HepG2 (cell line): ENCODE measurements at regions not wholly inside any gene's neighbourhood (a gene's known extent, or its start where the extent isn't known, plus 50 kb on each side); places are given as distances from the start of the nearest gene placed in this dataset.

Experiments
- ATAC-seq: fragments of 200-7000 bp; cut with Tn5 transposase; 3 replicates; pipeline ENCODE4 v1.9.1; 2020; ENCODE audit warnings: mild to moderate bottlenecking, moderate library complexity
- BruUV-seq: library from RNA; stranded (reverse); fragments of 400-500 nt; replicated peaks from 2 replicates; lab custom pipeline; 2021; lab: Mats Ljungman, UMichigan
- CTCF ChIA-PET: fragments of 300-600 bp; formaldehyde crosslinking; extraction: SDS; loops from one replicate; lab custom pipeline; 2021; ENCODE audit warnings: low total read pairs, inconsistent platforms, low intra/inter-chr PET ratio; lab: Yijun Ruan, JAX
- POLR2A ChIA-PET: fragments of 350-600 bp; sonication (Branson Sonifier 250); formaldehyde crosslinking; loops from one replicate; lab custom pipeline; 2020; ENCODE audit warnings: antibody characterized with exemption, inconsistent platforms; lab: Yijun Ruan, JAX
- DNase-seq: peaks from one replicate; pipeline ENCODE4 v3.0.0-alpha.2; 2015; ENCODE audit warnings: low spot score
- FAIRE-seq: peaks from 3 replicates; lab custom pipeline; 2011; peaks lifted over from hg19 to GRCh38; lab: Jason Lieb, UNC
- H2AFZ ChIP-seq: one replicate; pipeline ENCODE4 v1.6.1; 2011; ENCODE audit warnings: low read length, inconsistent platforms
- H3K27ac ChIP-seq: fragments of 300-600 bp; 3 replicates; pipeline ENCODE4 v1.8.0; 2011; ENCODE audit warnings: mixed run types, mild to moderate bottlenecking, mixed read lengths, low read length, inconsistent platforms; ENCODE audit not compliant: insufficient read depth; ENCODE audit errors: extremely low read length
- H3K27me3 ChIP-seq, 2 experiments: fragments of 200-600 bp in 1 of 2; 2 replicates in 1 of 2; 3 replicates in 1 of 2; pipeline versions ENCODE4 v1.6.0 to v1.8.0; 2011; ENCODE audit warnings: low read length in 2 of 2, mild to moderate bottlenecking in 2 of 2, moderate library complexity in 2 of 2, inconsistent platforms in 1 of 2; ENCODE audit not compliant: insufficient read depth in 2 of 2, control insufficient read depth in 1 of 2
- H3K36me3 ChIP-seq, 2 experiments: fragments of 200-600 bp in 1 of 2; replicated peaks in 1 of 2; 2 replicates in 1 of 2; 3 replicates in 1 of 2; pipeline versions ENCODE4 v1.5.1 to v1.8.0; 2011; ENCODE audit warnings: low read length in 2 of 2, inconsistent platforms in 1 of 2; ENCODE audit not compliant: insufficient read depth in 2 of 2, control insufficient read depth in 1 of 2
- H3K4me1 ChIP-seq: 2 replicates; pipeline ENCODE4 v1.5.1; 2012; ENCODE audit warnings: low read length, inconsistent platforms; ENCODE audit not compliant: insufficient read depth
- H3K4me2 ChIP-seq: 2 replicates; pipeline ENCODE4 v1.6.0; 2011; ENCODE audit warnings: low read depth, low read length, inconsistent platforms
- H3K4me3 ChIP-seq, 3 experiments: fragments of 200-600 bp in 1 of 3; sonication (generic), shearing (Covaris generic) in 1 of 3; replicated peaks in 1 of 3; 2 replicates each; pipeline ENCODE4 v1.5.1; 2011 to 2016; ENCODE audit warnings: low read length in 3 of 3, inconsistent platforms in 2 of 3, low read depth in 2 of 3, mild to moderate bottlenecking in 2 of 3, control low read depth in 1 of 3, mixed read lengths in 1 of 3; ENCODE audit not compliant: insufficient read depth in 1 of 3
- H3K79me2 ChIP-seq: one replicate; pipeline ENCODE4 v1.6.1; 2011; ENCODE audit warnings: low read length, inconsistent platforms; ENCODE audit not compliant: insufficient read depth
- H3K9ac ChIP-seq: 2 replicates; pipeline ENCODE4 v1.6.0; 2011; ENCODE audit warnings: mild to moderate bottlenecking, low read depth, low read length, inconsistent platforms; ENCODE audit not compliant: insufficient read depth
- H3K9me3 ChIP-seq: 2 replicates; pipeline ENCODE4 v1.5.1; 2012; ENCODE audit warnings: mild to moderate bottlenecking, low read length
- H4K20me1 ChIP-seq: 2 replicates; pipeline ENCODE4 v1.6.0; 2011; ENCODE audit warnings: inconsistent platforms, mild to moderate bottlenecking, low read length, moderate library complexity; ENCODE audit not compliant: insufficient read depth
- DNMT1 ChIP-seq: sonication (generic); formaldehyde crosslinking; IDR thresholded peaks from 2 replicates; pipeline ENCODE4 v1.5.1; 2020; ENCODE audit warnings: mild to moderate bottlenecking, missing genetic modification reagents
- GATA4 ChIP-seq: sonication (generic); IDR thresholded peaks from 2 replicates; pipeline ENCODE4 v1.6.1; 2016; ENCODE audit warnings: antibody characterized with exemption, low read depth, borderline replicate concordance
- MAF1 ChIP-seq: sonication (generic); formaldehyde crosslinking; IDR thresholded peaks from 2 replicates; pipeline ENCODE4 v1.5.0; 2020; ENCODE audit warnings: missing genetic modification reagents, borderline replicate concordance
- NKX3-1 ChIP-seq: sonication (generic); formaldehyde crosslinking; IDR thresholded peaks from 2 replicates; pipeline ENCODE4 v1.5.0; 2020; ENCODE audit warnings: missing genetic modification reagents
- SAFB2 ChIP-seq: sonication (generic); formaldehyde crosslinking; IDR thresholded peaks from 2 replicates; pipeline ENCODE4 v1.5.1; 2020; ENCODE audit warnings: missing genetic modification reagents, low read depth, mild to moderate bottlenecking, borderline replicate concordance
- YEATS2 ChIP-seq: sonication (generic); formaldehyde crosslinking; IDR thresholded peaks from 2 replicates; pipeline ENCODE4 v1.4.0; 2020; ENCODE audit warnings: missing genetic modification reagents, borderline replicate concordance
- ZMYM2 ChIP-seq: sonication (generic); formaldehyde crosslinking; IDR thresholded peaks from 2 replicates; pipeline ENCODE4 v1.8.0; 2022; ENCODE audit warnings: mild to moderate bottlenecking, missing genetic modification reagents
- ZNF20 ChIP-seq: sonication (generic); formaldehyde crosslinking; IDR thresholded peaks from 2 replicates; pipeline ENCODE4 v1.4.0; 2020; ENCODE audit warnings: mild to moderate bottlenecking, moderate library complexity, missing genetic modification reagents
- ZNF646 ChIP-seq: sonication (generic); formaldehyde crosslinking; IDR thresholded peaks from 2 replicates; pipeline ENCODE4 v1.9.0; 2021; ENCODE audit warnings: mild to moderate bottlenecking, missing genetic modification reagents
- WGBS: methylation state at CpG from one replicate; pipeline ENCODE4 v1.1.6; 2017; ENCODE audit warnings: low lambda C conversion rate; 5-methylcytosine and 5-hydroxymethylcytosine counted together
- in situ Hi-C: cut with HindIII; loops from 2 replicates; pipeline ENCODE4 v1.10.0; 2017; ENCODE audit warnings: low pct_unique_long_range_greater_than_20kb; ENCODE audit not compliant: extremely low pct_ligation_motif_present
- intact Hi-C: fragments of 100-400 bp; cut with micrococcal nuclease; formaldehyde crosslinking; loops from one replicate; pipeline ENCODE4 v1.10.0; 2022; ENCODE audit not compliant: unreplicated experiment
- TF ChIP-seq, protein P1 (sequence below): sonication (generic); formaldehyde crosslinking; IDR thresholded peaks from 2 replicates; pipeline ENCODE4 v1.4.0; 2020; ENCODE audit warnings: missing genetic modification reagents
- TF ChIP-seq, protein P2 (sequence below): sonication (generic); formaldehyde crosslinking; IDR thresholded peaks from 2 replicates; pipeline ENCODE4 v1.4.0; 2020; ENCODE audit warnings: mild to moderate bottlenecking, missing genetic modification reagents

- intact Hi-C loops (no loop called here), in situ Hi-C loops (no loop called here)
- no peaks in the 10 kb centered on the region for H3K9me3 ChIP-seq
- FAIRE-seq (no peak), ATAC-seq (no peak), DNase-seq (no peak)
- TF ChIP-seq SAFB2 (CRISPR knock-in tag) (no peak), YEATS2 (CRISPR knock-in tag) (no peak), ZMYM2 (CRISPR knock-in tag) (no peak), DNMT1 (CRISPR knock-in tag) (no peak), ZNF646 (CRISPR knock-in tag) (no peak), GATA4 (no peak), MAF1 (CRISPR knock-in tag) (no peak), NKX3-1 (CRISPR knock-in tag) (no peak), ZNF20 (CRISPR knock-in tag) (no peak)
- TF ChIP-seq, protein P1, sequence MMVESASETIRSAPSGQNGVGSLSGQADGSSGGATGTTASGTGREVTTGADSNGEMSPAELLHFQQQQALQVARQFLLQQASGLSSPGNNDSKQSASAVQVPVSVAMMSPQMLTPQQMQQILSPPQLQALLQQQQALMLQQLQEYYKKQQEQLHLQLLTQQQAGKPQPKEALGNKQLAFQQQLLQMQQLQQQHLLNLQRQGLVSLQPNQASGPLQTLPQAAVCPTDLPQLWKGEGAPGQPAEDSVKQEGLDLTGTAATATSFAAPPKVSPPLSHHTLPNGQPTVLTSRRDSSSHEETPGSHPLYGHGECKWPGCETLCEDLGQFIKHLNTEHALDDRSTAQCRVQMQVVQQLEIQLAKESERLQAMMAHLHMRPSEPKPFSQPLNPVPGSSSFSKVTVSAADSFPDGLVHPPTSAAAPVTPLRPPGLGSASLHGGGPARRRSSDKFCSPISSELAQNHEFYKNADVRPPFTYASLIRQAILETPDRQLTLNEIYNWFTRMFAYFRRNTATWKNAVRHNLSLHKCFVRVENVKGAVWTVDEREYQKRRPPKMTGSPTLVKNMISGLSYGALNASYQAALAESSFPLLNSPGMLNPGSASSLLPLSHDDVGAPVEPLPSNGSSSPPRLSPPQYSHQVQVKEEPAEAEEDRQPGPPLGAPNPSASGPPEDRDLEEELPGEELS (CRISPR knock-in tag), result no peak
- TF ChIP-seq, protein P2, sequence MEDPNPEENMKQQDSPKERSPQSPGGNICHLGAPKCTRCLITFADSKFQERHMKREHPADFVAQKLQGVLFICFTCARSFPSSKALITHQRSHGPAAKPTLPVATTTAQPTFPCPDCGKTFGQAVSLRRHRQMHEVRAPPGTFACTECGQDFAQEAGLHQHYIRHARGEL, result no peak
- H3K9ac ChIP-seq, result no peak overlapping the region
- H3K4me1 ChIP-seq, result peaks cover 36% of the 10 kb centered on the region
- BruUV-seq, result no TSS peak
- no peaks in the 10 kb centered on the region for H3K79me2 ChIP-seq
- no peak overlapping the region for H2AFZ ChIP-seq
- no CpG with 5 or more reads among the region's 17 CpGs for WGBS
- H3K27ac ChIP-seq, result no peak overlapping the region
- no peak overlapping the region for H3K4me2 ChIP-seq
- H3K36me3 ChIP-seq, result no peaks in the 10 kb centered on the region
- ChIA-PET POLR2A (no interaction called here), CTCF (no interaction called here)
- no peaks in the 10 kb centered on the region for H4K20me1 ChIP-seq
- H3K4me3 ChIP-seq, result no peak overlapping the region
- H3K27me3 ChIP-seq, result peaks cover 0 to 4% of the 10 kb centered on the region in 2 experiments; a peak in 3 of 5 replicates
Measured at GRCh38 chr5:14960120-14960462, 88.5 kb upstream of the ANKH start.
